ENCODE measurements at regions not wholly inside any gene's neighbourhood (a gene's known extent, or its start where the extent isn't known, plus 50 kb on each side); places are given as distances from the start of the nearest gene placed in this dataset.

DNA sequence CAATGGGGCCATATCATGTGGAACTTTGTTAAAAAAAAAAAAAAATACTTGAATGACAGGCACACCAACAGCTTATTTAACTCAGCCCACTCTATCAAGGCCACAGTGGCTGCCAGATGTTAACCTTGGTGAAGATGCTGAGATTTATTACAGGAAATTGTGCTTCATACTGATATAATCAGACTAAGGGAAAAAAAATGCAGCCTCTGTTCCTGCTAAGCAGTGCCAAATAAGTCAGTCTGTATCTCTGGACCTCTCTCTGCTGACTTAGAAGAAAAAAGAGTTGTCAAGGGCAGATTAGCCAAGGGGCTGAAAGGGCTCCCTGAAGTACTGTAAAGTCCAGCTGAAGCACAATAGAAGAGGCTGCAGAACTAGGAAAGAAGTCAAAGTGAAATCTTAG, 677.7 kb upstream of the HTR2C start:
- Mint-ChIP-seq H3K9me3 (peaks cover 2 to 5% of the 10 kb centered on the region in 2 donors), H3K27ac (no peak overlapping the region), H3K4me3 (no peak overlapping the region), H3K27me3 (ENCODE audit: low read depth in 2 of 2) (no peaks in the 10 kb centered on the region), H3K36me3 (no peaks in the 10 kb centered on the region), H3K4me1 (no peaks in the 10 kb centered on the region)
- Histone ChIP-seq H3K27ac (ENCODE audit: low read length) (no peak overlapping the region), H3K27me3 (ENCODE audit: control insufficient read depth, insufficient read depth, low read length) (no peaks in the 10 kb centered on the region), H3K9me3 (ENCODE audit: control insufficient read depth, insufficient read depth, low read length) (no peaks in the 10 kb centered on the region), H3K4me1 (ENCODE audit: control insufficient read depth, insufficient read depth, low read length) (no peaks in the 10 kb centered on the region), H3K4me3 (ENCODE audit: low read length) (no peak overlapping the region), H3K36me3 (ENCODE audit: control insufficient read depth, insufficient read depth, low read length) (no peaks in the 10 kb centered on the region)
- intact Hi-C loops (cut with micrococcal nuclease), result no loop called here
- TF ChIP-seq, protein P1, sequence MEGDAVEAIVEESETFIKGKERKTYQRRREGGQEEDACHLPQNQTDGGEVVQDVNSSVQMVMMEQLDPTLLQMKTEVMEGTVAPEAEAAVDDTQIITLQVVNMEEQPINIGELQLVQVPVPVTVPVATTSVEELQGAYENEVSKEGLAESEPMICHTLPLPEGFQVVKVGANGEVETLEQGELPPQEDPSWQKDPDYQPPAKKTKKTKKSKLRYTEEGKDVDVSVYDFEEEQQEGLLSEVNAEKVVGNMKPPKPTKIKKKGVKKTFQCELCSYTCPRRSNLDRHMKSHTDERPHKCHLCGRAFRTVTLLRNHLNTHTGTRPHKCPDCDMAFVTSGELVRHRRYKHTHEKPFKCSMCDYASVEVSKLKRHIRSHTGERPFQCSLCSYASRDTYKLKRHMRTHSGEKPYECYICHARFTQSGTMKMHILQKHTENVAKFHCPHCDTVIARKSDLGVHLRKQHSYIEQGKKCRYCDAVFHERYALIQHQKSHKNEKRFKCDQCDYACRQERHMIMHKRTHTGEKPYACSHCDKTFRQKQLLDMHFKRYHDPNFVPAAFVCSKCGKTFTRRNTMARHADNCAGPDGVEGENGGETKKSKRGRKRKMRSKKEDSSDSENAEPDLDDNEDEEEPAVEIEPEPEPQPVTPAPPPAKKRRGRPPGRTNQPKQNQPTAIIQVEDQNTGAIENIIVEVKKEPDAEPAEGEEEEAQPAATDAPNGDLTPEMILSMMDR (IDR thresholded peaks at IDR 0.05), result no peak
- ATAC-seq (no peak), DNase-seq (no peak)

DNA sequence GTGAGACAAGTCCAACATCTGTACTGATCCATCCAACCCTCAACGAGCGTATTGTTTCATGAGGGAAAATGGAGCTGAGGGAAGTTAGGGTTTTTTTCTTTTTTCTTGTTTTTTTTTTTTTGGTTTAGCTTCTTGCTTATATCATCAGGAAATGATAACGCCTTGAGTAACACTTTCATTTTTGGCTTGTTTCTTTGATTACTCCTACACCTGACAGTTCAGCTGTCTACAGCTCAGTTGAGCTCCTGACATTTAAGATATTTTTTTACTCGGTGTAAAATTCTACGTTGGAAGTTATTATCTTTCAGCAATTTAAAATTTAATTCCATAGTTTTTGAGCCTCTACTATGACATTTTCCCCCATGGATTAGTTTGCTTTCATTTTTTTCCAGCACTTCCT, 691.0 kb upstream of the HTR2C start:
- ATAC-seq (no peak), DNase-seq (no peak)
- H3K27ac Mint-ChIP-seq, result no peak overlapping the region
- Histone ChIP-seq H3K4me3 (ENCODE audit: low read length) (no peak overlapping the region), H3K36me3 (ENCODE audit: control insufficient read depth, insufficient read depth, low read length) (no peaks in the 10 kb centered on the region), H3K4me1 (ENCODE audit: control insufficient read depth, insufficient read depth, low read length) (no peaks in the 10 kb centered on the region), H3K27ac (ENCODE audit: low read length) (no peak overlapping the region), H3K27me3 (ENCODE audit: control insufficient read depth, insufficient read depth, low read length) (no peaks in the 10 kb centered on the region), H3K9me3 (ENCODE audit: control insufficient read depth, insufficient read depth, low read length) (no peaks in the 10 kb centered on the region)
- peaks cover 0 to 7% of the 10 kb centered on the region in 2 donors for H3K9me3 Mint-ChIP-seq
- H3K4me3 Mint-ChIP-seq, result no peak overlapping the region
- intact Hi-C loops (cut with micrococcal nuclease), result no loop called here
- TF ChIP-seq, protein P1 (IDR thresholded peaks at IDR 0.05), result no peak
- H3K36me3 Mint-ChIP-seq, result no peaks in the 10 kb centered on the region
- WGBS (ENCODE audit: insufficient coverage), result 56% methylated on average over 3 of the region's 5 CpGs
- H3K4me1 Mint-ChIP-seq, result no peaks in the 10 kb centered on the region
- peaks cover 0 to 6% of the 10 kb centered on the region in 2 donors for H3K27me3 Mint-ChIP-seq (ENCODE audit: low read depth in 2 of 2)

GRCh38 chrX:113892401-113892800, 691.5 kb upstream of the HTR2C start:
- Histone ChIP-seq H3K36me3 (ENCODE audit: control insufficient read depth, insufficient read depth, low read length) (no peaks in the 10 kb centered on the region), H3K27ac (ENCODE audit: low read length) (no peak overlapping the region), H3K27me3 (ENCODE audit: control insufficient read depth, insufficient read depth, low read length) (no peaks in the 10 kb centered on the region), H3K9me3 (ENCODE audit: control insufficient read depth, insufficient read depth, low read length) (no peaks in the 10 kb centered on the region), H3K4me3 (ENCODE audit: low read length) (no peak overlapping the region), H3K4me1 (ENCODE audit: control insufficient read depth, insufficient read depth, low read length) (no peaks in the 10 kb centered on the region)
- WGBS (ENCODE audit: insufficient coverage), result 100% methylated on average over 1 of the region's 1 CpG
- H3K27me3 Mint-ChIP-seq (ENCODE audit: low read depth in 2 of 2), result peaks cover 0 to 6% of the 10 kb centered on the region in 2 donors
- H3K36me3 Mint-ChIP-seq, result no peaks in the 10 kb centered on the region
- TF ChIP-seq, protein P1 (IDR thresholded peaks at IDR 0.05), result no peak
- ATAC-seq (no peak), DNase-seq (no peak)
- peaks cover 0 to 7% of the 10 kb centered on the region in 2 donors for H3K9me3 Mint-ChIP-seq
- intact Hi-C loops (cut with micrococcal nuclease), result no loop called here
- no peak overlapping the region for H3K4me3 Mint-ChIP-seq
- no peaks in the 10 kb centered on the region for H3K4me1 Mint-ChIP-seq
- no peak overlapping the region for H3K27ac Mint-ChIP-seq

DNA sequence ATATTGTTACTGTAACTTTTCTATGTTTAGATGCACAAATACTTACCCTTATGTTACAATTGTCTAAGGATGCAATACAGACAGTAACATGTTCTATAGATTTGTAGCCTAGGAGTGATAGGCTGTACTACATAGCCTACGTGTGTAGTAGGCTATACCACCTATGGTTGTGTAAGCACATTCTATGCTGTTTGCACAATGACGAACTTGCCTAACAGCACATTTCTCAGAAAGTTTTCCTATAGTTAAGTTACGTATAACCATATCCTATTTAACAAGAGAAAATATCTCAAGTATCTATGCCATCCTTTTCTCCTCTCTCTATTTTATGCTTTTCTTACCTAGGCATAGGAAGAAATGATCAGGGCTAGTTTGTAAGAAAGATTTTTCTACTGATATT, 710.8 kb upstream of the HTR2C start:
- no peak overlapping the region for H3K27ac Mint-ChIP-seq
- intact Hi-C loops (cut with micrococcal nuclease), result no loop called here
- TF ChIP-seq, protein P1 (IDR thresholded peaks at IDR 0.05), result no peak
- Histone ChIP-seq H3K27ac (ENCODE audit: low read length) (no peak overlapping the region), H3K27me3 (ENCODE audit: control insufficient read depth, insufficient read depth, low read length) (no peaks in the 10 kb centered on the region), H3K9me3 (ENCODE audit: control insufficient read depth, insufficient read depth, low read length) (no peaks in the 10 kb centered on the region), H3K4me3 (ENCODE audit: low read length) (no peak overlapping the region), H3K4me1 (ENCODE audit: control insufficient read depth, insufficient read depth, low read length) (no peaks in the 10 kb centered on the region), H3K36me3 (ENCODE audit: control insufficient read depth, insufficient read depth, low read length) (no peaks in the 10 kb centered on the region)
- WGBS (ENCODE audit: insufficient coverage), result 88% methylated on average over 3 of the region's 3 CpGs
- DNase-seq (no peak), ATAC-seq (no peak)
- peaks cover 0 to 7% of the 10 kb centered on the region in 2 donors for H3K9me3 Mint-ChIP-seq
- H3K36me3 Mint-ChIP-seq, result no peaks in the 10 kb centered on the region
- no peak overlapping the region for H3K4me3 Mint-ChIP-seq
- H3K4me1 Mint-ChIP-seq, result no peaks in the 10 kb centered on the region
- H3K27me3 Mint-ChIP-seq (ENCODE audit: low read depth in 2 of 2), result no peaks in the 10 kb centered on the region

All from natural killer cell (primary cell).